ENCODE measurements at regions not wholly inside any gene's neighbourhood (a gene's known extent, or its start where the extent isn't known, plus 50 kb on each side); places are given as distances from the start of the nearest gene placed in this dataset.

GRCh38 chr12:78275886-78276285 lies 445.2 kb downstream of the NAV3 start:
- TF ChIP-seq CTCF (IDR thresholded peaks at IDR 0.05; ENCODE audit: low read length), result no peak
- no peak for TF ChIP-seq EZH2 (optimal IDR thresholded peaks at IDR 0.05; ENCODE audit: low read depth, low read length)
